ENCODE measurements at regions not wholly inside any gene's neighbourhood (a gene's known extent, or its start where the extent isn't known, plus 50 kb on each side); places are given as distances from the start of the nearest gene placed in this dataset.

GRCh38 chr5:63032343-63032742 is 453.7 kb downstream of the LRRC70 start:
- no peak for TF ChIP-seq CTCF (IDR thresholded peaks at IDR 0.05 in 4 of 5, conservative IDR thresholded peaks at IDR 0.05 in 1 of 5)
- TF ChIP-seq POLR2A (IDR thresholded peaks at IDR 0.05), result no peak
